ENCODE measurements at regions not wholly inside any gene's neighbourhood (a gene's known extent, or its start where the extent isn't known, plus 50 kb on each side); places are given as distances from the start of the nearest gene placed in this dataset.

- TF ChIP-seq EZH2 (IDR thresholded peaks at IDR 0.05; ENCODE audit: low read length, missing control alignments) (no peak), CTCF (conservative IDR thresholded peaks at IDR 0.05 in 1 of 2, IDR thresholded peaks at IDR 0.05 in 1 of 2; ENCODE audit: low read depth in 1 of 2, low read length in 2 of 2) (no peak)
- peaks cover 3% of the 10 kb centered on the region for H3K4me1 ChIP-seq (ENCODE audit: control insufficient read depth, extremely low read depth, insufficient read depth, low read length)
- no peak overlapping the region for H2AFZ ChIP-seq (ENCODE audit: low read length)
- no peak for DNase-seq (ENCODE audit: low read depth in 2 of 2)
- no peak overlapping the region for H3K27ac ChIP-seq (ENCODE audit: insufficient read depth, low read length)
- H3K9ac ChIP-seq (ENCODE audit: insufficient read depth, low read length): no peak overlapping the region
- H4K20me1 ChIP-seq (ENCODE audit: control insufficient read depth, extremely low read depth, insufficient read depth, low read length): no peaks in the 10 kb centered on the region
- no peaks in the 10 kb centered on the region for H3K79me2 ChIP-seq (ENCODE audit: control insufficient read depth, insufficient read depth, low read length)
- no peaks in the 10 kb centered on the region for H3K36me3 ChIP-seq (ENCODE audit: control insufficient read depth, insufficient read depth, low read length)
- no peak overlapping the region for H3K4me3 ChIP-seq (replicated peaks in 1 of 4; ENCODE audit: control extremely low read depth in 1 of 4, insufficient read depth in 1 of 4, low read depth in 3 of 4, low read length in 4 of 4)
- H3K27me3 ChIP-seq (ENCODE audit: control insufficient read depth, insufficient read depth, low read length): no peaks in the 10 kb centered on the region
- H3K9me3 ChIP-seq (ENCODE audit: control insufficient read depth, insufficient read depth, low read depth, low read length): no peaks in the 10 kb centered on the region
- H3K4me2 ChIP-seq (ENCODE audit: extremely low read depth, insufficient read depth, low read length): no peak overlapping the region
Measured at GRCh38 chr10:78326372-78326771, 292.7 kb downstream of the RPS24 start.

- no peaks in the 10 kb centered on the region for H3K9me3 ChIP-seq (ENCODE audit: control insufficient read depth, insufficient read depth, low read depth, low read length)
- TF ChIP-seq CTCF (conservative IDR thresholded peaks at IDR 0.05 in 1 of 2, IDR thresholded peaks at IDR 0.05 in 1 of 2; ENCODE audit: low read depth in 1 of 2, low read length in 2 of 2) (no peak), EZH2 (IDR thresholded peaks at IDR 0.05; ENCODE audit: low read length, missing control alignments) (no peak)
- no peaks in the 10 kb centered on the region for H3K36me3 ChIP-seq (ENCODE audit: control insufficient read depth, insufficient read depth, low read length)
- no peak for DNase-seq (ENCODE audit: low read depth in 2 of 2)
- no peaks in the 10 kb centered on the region for H4K20me1 ChIP-seq (ENCODE audit: control insufficient read depth, extremely low read depth, insufficient read depth, low read length)
- H3K4me3 ChIP-seq (replicated peaks in 1 of 4; ENCODE audit: control extremely low read depth in 1 of 4, insufficient read depth in 1 of 4, low read depth in 3 of 4, low read length in 4 of 4): no peak overlapping the region
- no peaks in the 10 kb centered on the region for H3K27me3 ChIP-seq (ENCODE audit: control insufficient read depth, insufficient read depth, low read length)
- no peak overlapping the region for H3K9ac ChIP-seq (ENCODE audit: insufficient read depth, low read length)
- peaks cover 7% of the 10 kb centered on the region for H3K4me1 ChIP-seq (ENCODE audit: control insufficient read depth, extremely low read depth, insufficient read depth, low read length)
- H3K79me2 ChIP-seq (ENCODE audit: control insufficient read depth, insufficient read depth, low read length): no peaks in the 10 kb centered on the region
- no peak overlapping the region for H2AFZ ChIP-seq (ENCODE audit: low read length)
- no peak overlapping the region for H3K4me2 ChIP-seq (ENCODE audit: extremely low read depth, insufficient read depth, low read length)
- no peak overlapping the region for H3K27ac ChIP-seq (ENCODE audit: insufficient read depth, low read length)
Measured at GRCh38 chr10:78327778-78328591, 294.3 kb downstream of the RPS24 start.

GRCh38 chr10:78328592-78329404 lies 295.1 kb downstream of the RPS24 start:
- H3K4me2 ChIP-seq (ENCODE audit: extremely low read depth, insufficient read depth, low read length): no peak overlapping the region
- TF ChIP-seq EZH2 (IDR thresholded peaks at IDR 0.05; ENCODE audit: low read length, missing control alignments) (no peak), CTCF (conservative IDR thresholded peaks at IDR 0.05 in 1 of 2, IDR thresholded peaks at IDR 0.05 in 1 of 2; ENCODE audit: low read depth in 1 of 2, low read length in 2 of 2) (no peak)
- no peaks in the 10 kb centered on the region for H3K9me3 ChIP-seq (ENCODE audit: control insufficient read depth, insufficient read depth, low read depth, low read length)
- H3K27ac ChIP-seq (ENCODE audit: insufficient read depth, low read length): no peak overlapping the region
- no peak for DNase-seq (ENCODE audit: low read depth in 2 of 2)
- H3K4me1 ChIP-seq (ENCODE audit: control insufficient read depth, extremely low read depth, insufficient read depth, low read length): peaks cover 7% of the 10 kb centered on the region
- H3K9ac ChIP-seq (ENCODE audit: insufficient read depth, low read length): no peak overlapping the region
- H3K4me3 ChIP-seq (replicated peaks in 1 of 4; ENCODE audit: control extremely low read depth in 1 of 4, insufficient read depth in 1 of 4, low read depth in 3 of 4, low read length in 4 of 4): no peak overlapping the region
- H3K27me3 ChIP-seq (ENCODE audit: control insufficient read depth, insufficient read depth, low read length): no peaks in the 10 kb centered on the region
- no peak overlapping the region for H2AFZ ChIP-seq (ENCODE audit: low read length)
- no peaks in the 10 kb centered on the region for H4K20me1 ChIP-seq (ENCODE audit: control insufficient read depth, extremely low read depth, insufficient read depth, low read length)
- H3K79me2 ChIP-seq (ENCODE audit: control insufficient read depth, insufficient read depth, low read length): no peaks in the 10 kb centered on the region
- H3K36me3 ChIP-seq (ENCODE audit: control insufficient read depth, insufficient read depth, low read length): no peaks in the 10 kb centered on the region
